ENCODE measurements at regions not wholly inside any gene's neighbourhood (a gene's known extent, or its start where the extent isn't known, plus 50 kb on each side); places are given as distances from the start of the nearest gene placed in this dataset.
"Not testable (repeated sequence)": the region's sequence is repeated elsewhere in the genome, so short reads cannot be mapped to it uniquely, and the experiment has no call there.

- DNase-seq; H3K4me3 ChIP-seq (ENCODE audit: insufficient read depth, low read depth, low read length, poor library complexity, severe bottlenecking); H3K4me1 ChIP-seq (ENCODE audit: control insufficient read depth, insufficient read depth, low read length, poor library complexity, severe bottlenecking); H3K36me3 ChIP-seq (ENCODE audit: control insufficient read depth, insufficient read depth, low read length); H3K27me3 ChIP-seq (replicated peaks; ENCODE audit: control insufficient read depth, insufficient read depth, low read length, poor library complexity, severe bottlenecking); H3K9me3 ChIP-seq (ENCODE audit: control insufficient read depth, low read length); H3K27ac ChIP-seq (ENCODE audit: insufficient read depth, low read length, poor library complexity, severe bottlenecking): not testable (repeated sequence)
These were observed 75.9 kb downstream of the NPIPB11 start for GRCh38 chr16:29330623-29331022.

GRCh38 chr16:29328528-29328927 lies 78.0 kb downstream of the NPIPB11 start:
- not testable (repeated sequence) for H3K4me1 ChIP-seq (ENCODE audit: control insufficient read depth, insufficient read depth, low read length, poor library complexity, severe bottlenecking); H3K27me3 ChIP-seq (replicated peaks; ENCODE audit: control insufficient read depth, insufficient read depth, low read length, poor library complexity, severe bottlenecking); H3K4me3 ChIP-seq (ENCODE audit: insufficient read depth, low read depth, low read length, poor library complexity, severe bottlenecking); DNase-seq; H3K36me3 ChIP-seq (ENCODE audit: control insufficient read depth, insufficient read depth, low read length); H3K9me3 ChIP-seq (ENCODE audit: control insufficient read depth, low read length); H3K27ac ChIP-seq (ENCODE audit: insufficient read depth, low read length, poor library complexity, severe bottlenecking)

- H3K27me3 ChIP-seq (replicated peaks; ENCODE audit: control insufficient read depth, insufficient read depth, low read length, poor library complexity, severe bottlenecking); DNase-seq: not testable (repeated sequence)
These were observed 78.7 kb downstream of the NPIPB11 start for GRCh38 chr16:29327631-29328408.

GRCh38 chr16:29326164-29327125 lies 80.1 kb downstream of the NPIPB11 start:
- not testable (repeated sequence) for H3K9me3 ChIP-seq (ENCODE audit: control insufficient read depth, low read length); H3K4me3 ChIP-seq (ENCODE audit: insufficient read depth, low read depth, low read length, poor library complexity, severe bottlenecking); H3K27ac ChIP-seq (ENCODE audit: insufficient read depth, low read length, poor library complexity, severe bottlenecking); H3K4me1 ChIP-seq (ENCODE audit: control insufficient read depth, insufficient read depth, low read length, poor library complexity, severe bottlenecking); H3K27me3 ChIP-seq (replicated peaks; ENCODE audit: control insufficient read depth, insufficient read depth, low read length, poor library complexity, severe bottlenecking); DNase-seq; H3K36me3 ChIP-seq (ENCODE audit: control insufficient read depth, insufficient read depth, low read length)

More at GRCh38 chr16:29327631-29328408, 78.7 kb downstream of the NPIPB11 start:
- not testable (repeated sequence) for H3K27ac ChIP-seq (ENCODE audit: insufficient read depth, low read length, poor library complexity, severe bottlenecking); H3K4me1 ChIP-seq (ENCODE audit: control insufficient read depth, insufficient read depth, low read length, poor library complexity, severe bottlenecking); H3K36me3 ChIP-seq (ENCODE audit: control insufficient read depth, insufficient read depth, low read length); H3K4me3 ChIP-seq (ENCODE audit: insufficient read depth, low read depth, low read length, poor library complexity, severe bottlenecking); H3K9me3 ChIP-seq (ENCODE audit: control insufficient read depth, low read length)

GRCh38 chr16:29323725-29324124 lies 82.8 kb downstream of the NPIPB11 start:
- not testable (repeated sequence) for H3K4me3 ChIP-seq (ENCODE audit: insufficient read depth, low read depth, low read length, poor library complexity, severe bottlenecking); H3K4me1 ChIP-seq (ENCODE audit: control insufficient read depth, insufficient read depth, low read length, poor library complexity, severe bottlenecking); H3K27me3 ChIP-seq (replicated peaks; ENCODE audit: control insufficient read depth, insufficient read depth, low read length, poor library complexity, severe bottlenecking); DNase-seq; H3K9me3 ChIP-seq (ENCODE audit: control insufficient read depth, low read length); H3K36me3 ChIP-seq (ENCODE audit: control insufficient read depth, insufficient read depth, low read length); H3K27ac ChIP-seq (ENCODE audit: insufficient read depth, low read length, poor library complexity, severe bottlenecking)

- DNase-seq, result no peak
- Histone ChIP-seq H3K4me3 (ENCODE audit: insufficient read depth, low read depth, low read length, poor library complexity, severe bottlenecking) (no peak overlapping the region), H3K4me1 (ENCODE audit: control insufficient read depth, insufficient read depth, low read length, poor library complexity, severe bottlenecking) (no peaks in the 10 kb centered on the region), H3K27ac (ENCODE audit: insufficient read depth, low read length, poor library complexity, severe bottlenecking) (no peak overlapping the region), H3K9me3 (ENCODE audit: control insufficient read depth, low read length) (no peaks in the 10 kb centered on the region), H3K27me3 (replicated peaks; ENCODE audit: control insufficient read depth, insufficient read depth, low read length, poor library complexity, severe bottlenecking) (no peaks in the 10 kb centered on the region), H3K36me3 (ENCODE audit: control insufficient read depth, insufficient read depth, low read length) (no peaks in the 10 kb centered on the region)
These were observed 84.9 kb downstream of the NPIPB11 start for GRCh38 chr16:29321585-29321984.

- Histone ChIP-seq H3K4me1 (ENCODE audit: control insufficient read depth, insufficient read depth, low read length, poor library complexity, severe bottlenecking) (no peaks in the 10 kb centered on the region), H3K27ac (ENCODE audit: insufficient read depth, low read length, poor library complexity, severe bottlenecking) (no peak overlapping the region), H3K36me3 (ENCODE audit: control insufficient read depth, insufficient read depth, low read length) (no peaks in the 10 kb centered on the region), H3K4me3 (ENCODE audit: insufficient read depth, low read depth, low read length, poor library complexity, severe bottlenecking) (no peak overlapping the region), H3K27me3 (replicated peaks; ENCODE audit: control insufficient read depth, insufficient read depth, low read length, poor library complexity, severe bottlenecking) (no peaks in the 10 kb centered on the region), H3K9me3 (ENCODE audit: control insufficient read depth, low read length) (no peaks in the 10 kb centered on the region)
- no peak for DNase-seq
These were observed 85.5 kb downstream of the NPIPB11 start for GRCh38 chr16:29321000-29321393.

GRCh38 chr16:29320274-29320999 lies 86.1 kb downstream of the NPIPB11 start:
- Histone ChIP-seq H3K36me3 (ENCODE audit: control insufficient read depth, insufficient read depth, low read length) (no peaks in the 10 kb centered on the region), H3K4me1 (ENCODE audit: control insufficient read depth, insufficient read depth, low read length, poor library complexity, severe bottlenecking) (no peaks in the 10 kb centered on the region), H3K4me3 (ENCODE audit: insufficient read depth, low read depth, low read length, poor library complexity, severe bottlenecking) (no peak overlapping the region), H3K9me3 (ENCODE audit: control insufficient read depth, low read length) (no peaks in the 10 kb centered on the region), H3K27ac (ENCODE audit: insufficient read depth, low read length, poor library complexity, severe bottlenecking) (no peak overlapping the region), H3K27me3 (replicated peaks; ENCODE audit: control insufficient read depth, insufficient read depth, low read length, poor library complexity, severe bottlenecking) (no peaks in the 10 kb centered on the region)
- no peak for DNase-seq

- no peaks in the 10 kb centered on the region for H3K27me3 ChIP-seq (replicated peaks; ENCODE audit: control insufficient read depth, insufficient read depth, low read length, poor library complexity, severe bottlenecking)
- no peak for DNase-seq
- no peak overlapping the region for H3K4me3 ChIP-seq (ENCODE audit: insufficient read depth, low read depth, low read length, poor library complexity, severe bottlenecking)
- no peaks in the 10 kb centered on the region for H3K36me3 ChIP-seq (ENCODE audit: control insufficient read depth, insufficient read depth, low read length)
- no peak overlapping the region for H3K27ac ChIP-seq (ENCODE audit: insufficient read depth, low read length, poor library complexity, severe bottlenecking)
- H3K9me3 ChIP-seq (ENCODE audit: control insufficient read depth, low read length), result no peaks in the 10 kb centered on the region
- no peaks in the 10 kb centered on the region for H3K4me1 ChIP-seq (ENCODE audit: control insufficient read depth, insufficient read depth, low read length, poor library complexity, severe bottlenecking)
These were observed 86.8 kb downstream of the NPIPB11 start for GRCh38 chr16:29319726-29320125.
